Heart right ventricle (tissue), 16 donors: ENCODE measurements at regions not wholly inside any gene's neighbourhood (a gene's known extent, or its start where the extent isn't known, plus 50 kb on each side); places are given as distances from the start of the nearest gene placed in this dataset.

Experiments
- ATAC-seq, 8 donors: fragments of 200-7000 bp; cut with Tn5 transposase; one replicate each; pipeline ENCODE4 v1.9.1; 2020; ENCODE audit warnings: mild to moderate bottlenecking in 8 of 8, moderate library complexity in 8 of 8, moderate number of reproducible peaks in 1 of 8
- DNase-seq, 2 donors: peaks; one replicate each; pipeline ENCODE4 v3.0.0-alpha.2; 2020
- H3K27ac ChIP-seq, 10 donors: fragments of 200-600 bp; sonication (generic) in 2 of 10; one replicate each; pipeline versions ENCODE4 v1.5.0 to v1.8.0; 2020 to 2022; ENCODE audit warnings: mild to moderate bottlenecking in 3 of 10
- H3K27me3 ChIP-seq, 7 donors: fragments of 200-600 bp; one replicate each; pipeline ENCODE4 v1.8.0; 2021 to 2022; ENCODE audit warnings: mild to moderate bottlenecking in 2 of 7
- H3K36me3 ChIP-seq, 9 donors: fragments of 200-600 bp; sonication (generic) in 1 of 9; one replicate each; pipeline versions ENCODE4 v1.5.0 to v1.8.0; 2020 to 2022; ENCODE audit warnings: mild to moderate bottlenecking in 2 of 9
- H3K4me1 ChIP-seq, 9 donors: fragments of 200-600 bp; sonication (generic) in 1 of 9; one replicate each; pipeline versions ENCODE4 v1.5.0 to v1.8.0; 2020 to 2022; ENCODE audit warnings: mild to moderate bottlenecking in 4 of 9
- H3K4me3 ChIP-seq, 10 donors: fragments of 200-600 bp; sonication (generic) in 2 of 10; one replicate each; pipeline versions ENCODE4 v1.5.0 to v1.8.0; 2020 to 2022; ENCODE audit warnings: mild to moderate bottlenecking in 7 of 10, moderate library complexity in 2 of 10
- H3K9me3 ChIP-seq, 11 donors: fragments of 200-600 bp in 10 of 11; sonication (generic) in 2 of 11; one replicate each; pipeline versions ENCODE4 v1.5.0 to v1.8.0; 2013 to 2022; ENCODE audit warnings: mild to moderate bottlenecking in 2 of 11, control low read depth in 1 of 11, moderate library complexity in 1 of 11
- CTCF ChIP-seq, 9 donors: fragments of 200-600 bp; sonication (generic) in 2 of 9; IDR thresholded peaks; one replicate each; pipeline versions ENCODE4 v1.5.0 to v1.8.0; 2021 to 2022; ENCODE audit warnings: antibody characterized with exemption in 9 of 9, mild to moderate bottlenecking in 5 of 9, moderate library complexity in 1 of 9
- WGBS, 2 donors: extraction: QIAGEN DNeasy Blood & Tissue Kit; methylation state at CpG; one replicate each; pipeline ENCODE4 v1.1.7; 2013; ENCODE audit warnings: inconsistent platforms in 1 of 2; 5-methylcytosine and 5-hydroxymethylcytosine counted together
- intact Hi-C, 10 donors: fragments of 100-400 bp; cut with DNase I; formaldehyde crosslinking; loops; one replicate each; pipeline versions ENCODE4 v1.11.1 to v1.14.2; 2022
- donor health status: Arrhythmogenic right ventricular cardiomyopathy.
- donor health status: ischemic (EF 13 %, LVEDD 7.1; RV severe dilation, severe dysfunction).
- donor health status: healthy with polysubstance abuse.
- donor health status: DM: no; HTN: yes; CAD: no.
- donor health status: DM: no; HTN: no; CAD: no.
- donor health status: ischemic (EF 25% LVEDD 6.9; RV normal size, moderate dysfunction).
- donor health status: ischemic (EF 25% LVEDD 5.7; RV mildly dilated, moderate dysfunction).
- donor health status: healthy.
- donor health status: DM: yes; HTN: yes; CAD: no.
- donor health status: Ischemic cardiomyopathy.
- donor health status: ischemic (EF 35%, LVEDD 5.7; RV mildly dilated, moderate dysfunction).
- donor health status: nonischemic (EF 11% LVEDD 7.7; RV severe dilation, severe dysfunction).
- donor health status: DM: yes; HTN: yes; CAD: no.
- donor health status: PGD.
- donor health status: ischemic (EF 29% LVEDD 5.4; RV normal size, mild dysfunction).
- donor health status: nonischemic (EF 23%, LVEDD 6.1; RV moderate dilation, normal function).

- intact Hi-C loops: no loop called here
- H3K9me3 ChIP-seq: peaks cover 0 to 11% (median 0%) of the 10 kb centered on the region in 11 donors
- DNase-seq (no peak), ATAC-seq (no peak)
- no peaks in the 10 kb centered on the region for H3K36me3 ChIP-seq
- TF ChIP-seq CTCF (IDR thresholded peaks at IDR 0.05): no peak
- no peaks in the 10 kb centered on the region for H3K27me3 ChIP-seq
- H3K4me3 ChIP-seq: no peak overlapping the region
- no peak overlapping the region for H3K27ac ChIP-seq
- no peaks in the 10 kb centered on the region for H3K4me1 ChIP-seq
Observed at GRCh38 chr5:89156226-89156625, 273.2 kb upstream of the MEF2C start.

- TF ChIP-seq CTCF (IDR thresholded peaks at IDR 0.05): no peak
- DNase-seq (no peak), ATAC-seq (no peak)
- intact Hi-C loops: loop anchor here in 1 of 10 donors (5.0 kb wide), 1 partner anchor 205 kb away; no protein-coding TSS in a partner anchor
- WGBS, 2 donors: 89 to 97% methylated on average over 1 of the region's 1 CpG
- no peak overlapping the region for H3K4me3 ChIP-seq
- no peaks in the 10 kb centered on the region for H3K4me1 ChIP-seq
- H3K9me3 ChIP-seq: peaks cover 0 to 7% (median 0%) of the 10 kb centered on the region in 11 donors
- no peaks in the 10 kb centered on the region for H3K36me3 ChIP-seq
- H3K27me3 ChIP-seq: no peaks in the 10 kb centered on the region
- no peak overlapping the region for H3K27ac ChIP-seq
Observed at GRCh38 chr5:89147031-89147430, 264.0 kb upstream of the MEF2C start.

GRCh38 chr5:89137148-89137547 lies 254.2 kb upstream of the MEF2C start:
- 67 to 91% methylated on average over 1 of the region's 1 CpG for WGBS, 2 donors
- no peak for DNase-seq
- no peak overlapping the region for H3K4me3 ChIP-seq
- H3K36me3 ChIP-seq: no peaks in the 10 kb centered on the region
- H3K9me3 ChIP-seq: no peaks in the 10 kb centered on the region
- TF ChIP-seq CTCF (IDR thresholded peaks at IDR 0.05): no peak
- no peak for ATAC-seq
- no peak overlapping the region for H3K27ac ChIP-seq
- intact Hi-C loops: no loop called here
- H3K4me1 ChIP-seq: no peaks in the 10 kb centered on the region
- no peaks in the 10 kb centered on the region for H3K27me3 ChIP-seq

- intact Hi-C loops: no loop called here
- Histone ChIP-seq H3K4me1 (no peaks in the 10 kb centered on the region), H3K27ac (no peak overlapping the region), H3K9me3 (no peaks in the 10 kb centered on the region), H3K4me3 (no peak overlapping the region), H3K27me3 (no peaks in the 10 kb centered on the region), H3K36me3 (no peaks in the 10 kb centered on the region)
- no peak for TF ChIP-seq CTCF (IDR thresholded peaks at IDR 0.05)
- no peak for DNase-seq
- no peak for ATAC-seq
- WGBS, 2 donors: 88 to 95% methylated on average over 1 of the region's 1 CpG
Observed at GRCh38 chr5:89133975-89134374, 251.0 kb upstream of the MEF2C start.

GRCh38 chr5:89133129-89133528 lies 250.1 kb upstream of the MEF2C start:
- TF ChIP-seq CTCF (IDR thresholded peaks at IDR 0.05): no peak
- WGBS, 2 donors: 86 to 90% methylated on average over 1 of the region's 1 CpG
- Histone ChIP-seq H3K4me1 (no peaks in the 10 kb centered on the region), H3K27ac (no peak overlapping the region), H3K4me3 (no peak overlapping the region), H3K9me3 (no peaks in the 10 kb centered on the region), H3K36me3 (no peaks in the 10 kb centered on the region), H3K27me3 (no peaks in the 10 kb centered on the region)
- intact Hi-C loops: no loop called here
- DNase-seq (no peak), ATAC-seq (no peak)
